OCI-LY7 (cell line): ENCODE measurements at regions not wholly inside any gene's neighbourhood (a gene's known extent, or its start where the extent isn't known, plus 50 kb on each side); places are given as distances from the start of the nearest gene placed in this dataset.

Experiments
- BruUV-seq: library from RNA; stranded (reverse); fragments of 400-500 nt; replicated peaks from 2 replicates; lab custom pipeline; 2021; lab: Mats Ljungman, UMichigan
- CTCF ChIA-PET: fragments of 300-600 bp; sonication (Branson Sonifier 250); formaldehyde crosslinking; loops from one replicate; lab custom pipeline; 2022; ENCODE audit warnings: antibody characterized with exemption; ENCODE audit not compliant: unreplicated experiment; lab: Charles Lee
- POLR2A ChIA-PET: fragments of 300-600 bp; sonication (Branson Sonifier 250); formaldehyde crosslinking; loops from one replicate; lab custom pipeline; 2022; ENCODE audit warnings: antibody characterized with exemption; lab: Charles Lee
- DNase-seq: peaks from one replicate; pipeline ENCODE4 v3.0.0-alpha.2; 2015; ENCODE audit warnings: low spot score
- H2AFZ ChIP-seq: fragments of 200-600 bp; sonication (generic), shearing (Covaris generic); 2 replicates; pipeline ENCODE4 v1.6.1; 2014; ENCODE audit warnings: mild to moderate bottlenecking, antibody characterized with exemption, low read length, moderate library complexity
- H3K27ac ChIP-seq: fragments of 200-600 bp; sonication (generic); 2 replicates; pipeline ENCODE4 v1.5.1; 2014; ENCODE audit warnings: mixed run types, low read depth, mild to moderate bottlenecking, moderate library complexity, low read length, inconsistent platforms; ENCODE audit not compliant: poor library complexity, severe bottlenecking
- H3K36me3 ChIP-seq: fragments of 200-600 bp; sonication (generic); 2 replicates; pipeline ENCODE4 v1.6.1; 2014; ENCODE audit warnings: mild to moderate bottlenecking, antibody characterized with exemption, low read length, moderate library complexity, mixed read lengths; ENCODE audit not compliant: insufficient read depth
- H3K4me1 ChIP-seq: fragments of 200-600 bp; sonication (generic); 2 replicates; pipeline ENCODE4 v1.5.1; 2014; ENCODE audit warnings: mild to moderate bottlenecking, low read length; ENCODE audit not compliant: insufficient read depth, poor library complexity, severe bottlenecking
- H3K4me2 ChIP-seq: fragments of 200-600 bp; sonication (generic); 2 replicates; pipeline ENCODE4 v1.6.1; 2014; ENCODE audit warnings: mild to moderate bottlenecking, low read length
- H3K4me3 ChIP-seq: fragments of 200-600 bp; sonication (generic); 2 replicates; pipeline ENCODE4 v1.5.1; 2014; ENCODE audit warnings: mild to moderate bottlenecking, low read depth, low read length; ENCODE audit not compliant: poor library complexity, severe bottlenecking
- H3K79me2 ChIP-seq: fragments of 200-600 bp; sonication (generic); 2 replicates; pipeline ENCODE4 v1.6.1; 2016; ENCODE audit warnings: low read depth, mild to moderate bottlenecking, low read length, moderate library complexity, mixed read lengths; ENCODE audit not compliant: insufficient read depth
- H3K9me2 ChIP-seq: fragments of 200-600 bp; sonication (generic); 2 replicates; pipeline ENCODE4 v1.6.1; 2016; ENCODE audit warnings: mild to moderate bottlenecking, low read length, mixed read lengths; ENCODE audit not compliant: insufficient read depth
- H3K9me3 ChIP-seq: fragments of 200-600 bp; sonication (generic); 2 replicates; pipeline ENCODE4 v1.6.1; 2014; ENCODE audit warnings: mild to moderate bottlenecking, mixed run types, low read length, mixed read lengths
- H4K20me1 ChIP-seq: fragments of 200-600 bp; sonication (generic); 2 replicates; pipeline ENCODE4 v1.6.1; 2014; ENCODE audit warnings: mild to moderate bottlenecking, antibody characterized with exemption, low read length, moderate library complexity, mixed read lengths; ENCODE audit not compliant: insufficient read depth
- CTCF ChIP-seq: fragments of 200-600 bp; sonication (generic); conservative IDR thresholded peaks from 2 replicates; pipeline ENCODE4 v1.5.1; 2014; ENCODE audit warnings: mild to moderate bottlenecking, antibody characterized with exemption, low read length, moderate library complexity, mixed read lengths
- EZH2phosphoT487 ChIP-seq: fragments of 200-600 bp; sonication (generic); IDR thresholded peaks from 2 replicates; pipeline ENCODE4 v1.6.1; 2018; ENCODE audit warnings: low read depth, borderline replicate concordance, mild to moderate bottlenecking, mixed run types, antibody characterized with exemption, low read length, moderate library complexity, mixed read lengths
- intact Hi-C: fragments of 100-400 bp; cut with micrococcal nuclease; formaldehyde crosslinking; loops from one replicate; pipeline ENCODE4 v1.10.0; 2022; ENCODE audit not compliant: unreplicated experiment

GRCh38 chr18:73503326-73503725, 635.5 kb upstream of the NETO1 start:
- CTCF ChIA-PET, result no interaction called here
- BruUV-seq, result no TSS peak
- Histone ChIP-seq H4K20me1 (no peaks in the 10 kb centered on the region), H3K4me3 (no peak overlapping the region), H3K4me2 (no peak overlapping the region), H3K36me3 (no peaks in the 10 kb centered on the region), H3K9me3 (no peaks in the 10 kb centered on the region), H3K9me2 (no peaks in the 10 kb centered on the region), H2AFZ (no peak overlapping the region), H3K79me2 (no peaks in the 10 kb centered on the region), H3K4me1 (no peaks in the 10 kb centered on the region), H3K27ac (no peak overlapping the region)
- POLR2A ChIA-PET, result no interaction called here
- TF ChIP-seq EZH2phosphoT487 (no peak), CTCF (no peak)
- intact Hi-C loops, result no loop called here
- no peak for DNase-seq

- intact Hi-C loops, result no loop called here
- Histone ChIP-seq H3K4me1 (no peaks in the 10 kb centered on the region), H3K79me2 (no peaks in the 10 kb centered on the region), H3K27ac (no peak overlapping the region), H3K4me2 (no peak overlapping the region), H4K20me1 (no peaks in the 10 kb centered on the region), H2AFZ (no peak overlapping the region), H3K36me3 (no peaks in the 10 kb centered on the region), H3K9me3 (no peaks in the 10 kb centered on the region), H3K9me2 (no peaks in the 10 kb centered on the region), H3K4me3 (no peak overlapping the region)
- POLR2A ChIA-PET, result no interaction called here
- BruUV-seq, result no TSS peak
- CTCF ChIA-PET, result no interaction called here
- TF ChIP-seq EZH2phosphoT487 (no peak), CTCF (no peak)
- no peak for DNase-seq
Measured at GRCh38 chr18:73487966-73488365, 620.2 kb upstream of the NETO1 start.

GRCh38 chr18:73485166-73485565, 617.4 kb upstream of the NETO1 start:
- TF ChIP-seq EZH2phosphoT487 (no peak), CTCF (no peak)
- H4K20me1 ChIP-seq, result no peaks in the 10 kb centered on the region
- no peak for DNase-seq
- CTCF ChIA-PET, result no interaction called here
- H3K36me3 ChIP-seq, result no peaks in the 10 kb centered on the region
- no peak overlapping the region for H3K4me2 ChIP-seq
- H2AFZ ChIP-seq, result no peak overlapping the region
- intact Hi-C loops, result no loop called here
- no peaks in the 10 kb centered on the region for H3K79me2 ChIP-seq
- no peak overlapping the region for H3K4me3 ChIP-seq
- H3K27ac ChIP-seq, result no peak overlapping the region
- no peaks in the 10 kb centered on the region for H3K9me3 ChIP-seq
- POLR2A ChIA-PET, result no interaction called here
- no peaks in the 10 kb centered on the region for H3K9me2 ChIP-seq
- no peaks in the 10 kb centered on the region for H3K4me1 ChIP-seq
- no TSS peak for BruUV-seq
